Left lung (tissue), 4 donors: ENCODE measurements at regions not wholly inside any gene's neighbourhood (a gene's known extent, or its start where the extent isn't known, plus 50 kb on each side); places are given as distances from the start of the nearest gene placed in this dataset.
A peak's percentile ranks its signal among the peaks of the same experiment; 100 is the strongest.

ENCODE experiments used
- ATAC-seq: fragments of 200-7000 bp; cut with Tn5 transposase; one replicate; pipeline ENCODE4 v1.9.1; 2020; ENCODE audit warnings: moderate library complexity
- DNase-seq, 4 donors: peaks; one replicate each; pipeline ENCODE4 v3.0.0-alpha.2; 2013 to 2020
- H3K27ac ChIP-seq, 2 donors: fragments of 200-600 bp; sonication (generic) in 1 of 2; one replicate each; pipeline versions ENCODE4 v1.5.0 to v1.8.0; 2020 to 2021
- H3K27me3 ChIP-seq, 2 donors: fragments of 200-600 bp; sonication (generic) in 1 of 2; one replicate each; pipeline versions ENCODE4 v1.5.0 to v1.8.0; 2020 to 2021
- H3K36me3 ChIP-seq, 2 donors: fragments of 200-600 bp; sonication (generic) in 1 of 2; one replicate each; pipeline versions ENCODE4 v1.5.0 to v1.8.0; 2020 to 2021
- H3K4me1 ChIP-seq, 2 donors: fragments of 200-600 bp; one replicate each; pipeline ENCODE4 v1.8.0; 2021
- H3K4me3 ChIP-seq, 2 donors: fragments of 200-600 bp; sonication (generic) in 1 of 2; one replicate each; pipeline versions ENCODE4 v1.5.0 to v1.8.0; 2020 to 2021; ENCODE audit warnings: mild to moderate bottlenecking in 1 of 2
- H3K9me3 ChIP-seq, 2 donors: fragments of 200-600 bp; sonication (generic) in 1 of 2; one replicate each; pipeline versions ENCODE4 v1.5.0 to v1.8.0; 2020 to 2021
- intact Hi-C, 2 donors: fragments of 100-400 bp; cut with DNase I; formaldehyde crosslinking; loops; one replicate each; pipeline versions ENCODE4 v1.11.2 to v1.14.2; 2022
- TF ChIP-seq, protein P1 (sequence below), 2 donors: fragments of 200-600 bp; sonication (generic) in 1 of 2; IDR thresholded peaks; one replicate each; pipeline versions ENCODE4 v1.5.0 to v1.8.0; 2021; ENCODE audit warnings: antibody characterized with exemption in 2 of 2
- donor health status: DM: no; HTN: yes; CAD: no.
- donor health status: DM: no; HTN: no; CAD: no.

DNA sequence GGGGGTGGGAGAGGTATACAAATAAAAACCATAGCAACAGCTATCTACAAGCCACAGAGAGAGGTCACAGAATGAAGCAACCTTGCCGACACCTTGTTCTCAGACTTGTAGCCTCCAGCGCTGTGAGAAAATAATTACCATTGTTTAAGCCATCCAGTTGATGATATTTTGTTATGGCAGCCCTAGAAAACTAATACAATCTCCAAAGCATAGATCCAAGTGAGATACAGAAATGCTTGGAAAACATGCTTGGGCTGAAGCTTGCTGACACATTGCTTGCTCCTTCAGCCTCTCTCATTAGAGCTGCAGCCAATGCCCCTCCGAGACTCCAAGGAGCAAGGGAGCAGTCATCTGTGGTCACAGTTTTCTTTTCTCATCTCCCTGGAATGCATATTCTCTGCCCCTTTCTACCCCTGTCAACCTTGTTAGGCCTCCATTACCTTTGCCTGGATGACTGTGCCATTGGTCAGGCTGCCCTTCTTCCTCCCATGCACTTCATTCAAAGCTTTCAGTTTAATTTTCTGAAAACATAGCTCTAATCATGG is 401.4 kb upstream of the KLF4 start:
- TF ChIP-seq, protein P1, sequence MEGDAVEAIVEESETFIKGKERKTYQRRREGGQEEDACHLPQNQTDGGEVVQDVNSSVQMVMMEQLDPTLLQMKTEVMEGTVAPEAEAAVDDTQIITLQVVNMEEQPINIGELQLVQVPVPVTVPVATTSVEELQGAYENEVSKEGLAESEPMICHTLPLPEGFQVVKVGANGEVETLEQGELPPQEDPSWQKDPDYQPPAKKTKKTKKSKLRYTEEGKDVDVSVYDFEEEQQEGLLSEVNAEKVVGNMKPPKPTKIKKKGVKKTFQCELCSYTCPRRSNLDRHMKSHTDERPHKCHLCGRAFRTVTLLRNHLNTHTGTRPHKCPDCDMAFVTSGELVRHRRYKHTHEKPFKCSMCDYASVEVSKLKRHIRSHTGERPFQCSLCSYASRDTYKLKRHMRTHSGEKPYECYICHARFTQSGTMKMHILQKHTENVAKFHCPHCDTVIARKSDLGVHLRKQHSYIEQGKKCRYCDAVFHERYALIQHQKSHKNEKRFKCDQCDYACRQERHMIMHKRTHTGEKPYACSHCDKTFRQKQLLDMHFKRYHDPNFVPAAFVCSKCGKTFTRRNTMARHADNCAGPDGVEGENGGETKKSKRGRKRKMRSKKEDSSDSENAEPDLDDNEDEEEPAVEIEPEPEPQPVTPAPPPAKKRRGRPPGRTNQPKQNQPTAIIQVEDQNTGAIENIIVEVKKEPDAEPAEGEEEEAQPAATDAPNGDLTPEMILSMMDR (IDR thresholded peaks at IDR 0.05): no peak
- intact Hi-C loops: no loop called here
- Histone ChIP-seq H3K27me3 (no peaks in the 10 kb centered on the region), H3K36me3 (no peaks in the 10 kb centered on the region), H3K4me3 (no peak overlapping the region), H3K4me1 (no peaks in the 10 kb centered on the region), H3K27ac (no peak overlapping the region), H3K9me3 (peaks cover 0 to 3% of the 10 kb centered on the region in 2 donors)
- ATAC-seq (no peak), DNase-seq (no peak)

- no peak overlapping the region for H3K4me3 ChIP-seq
- no peaks in the 10 kb centered on the region for H3K36me3 ChIP-seq
- TF ChIP-seq, protein P1 (IDR thresholded peaks at IDR 0.05): no peak
- no peaks in the 10 kb centered on the region for H3K27me3 ChIP-seq
- peaks cover 0 to 5% of the 10 kb centered on the region in 2 donors for H3K4me1 ChIP-seq
- intact Hi-C loops: no loop called here
- no peak for DNase-seq
- H3K27ac ChIP-seq: no peak overlapping the region
- peaks cover 0 to 3% of the 10 kb centered on the region in 2 donors for H3K9me3 ChIP-seq
- ATAC-seq: no peak
Observed at GRCh38 chr9:107888773-107889227, 399.2 kb upstream of the KLF4 start.

DNA sequence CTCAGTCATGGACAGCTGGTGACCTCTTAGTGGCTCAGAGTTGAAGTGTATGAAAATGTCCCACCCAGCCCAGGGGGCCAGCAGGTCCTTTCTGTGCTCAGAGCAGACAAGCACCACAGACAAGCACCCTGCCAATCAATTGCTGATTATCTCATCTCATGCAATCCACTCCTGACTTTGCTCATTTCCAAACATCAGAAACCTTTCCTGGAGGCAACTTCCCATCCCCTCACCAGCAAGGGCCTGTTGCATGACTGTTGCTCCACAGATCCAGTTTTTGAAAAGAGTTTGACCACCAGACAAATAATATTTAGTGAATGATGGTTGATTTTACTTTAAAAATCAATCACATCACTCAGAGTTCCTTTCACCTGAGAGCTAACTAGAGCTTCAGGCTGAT is 397.3 kb upstream of the KLF4 start:
- no peaks in the 10 kb centered on the region for H3K27me3 ChIP-seq
- intact Hi-C loops: no loop called here
- TF ChIP-seq, protein P1 (IDR thresholded peaks at IDR 0.05): no peak
- ATAC-seq: no peak
- H3K4me3 ChIP-seq: no peak overlapping the region
- H3K27ac ChIP-seq: no peak overlapping the region
- H3K36me3 ChIP-seq: no peaks in the 10 kb centered on the region
- DNase-seq: no peak
- peaks cover 0 to 5% of the 10 kb centered on the region in 2 donors for H3K9me3 ChIP-seq
- H3K4me1 ChIP-seq: peaks cover 0 to 8% of the 10 kb centered on the region in 2 donors

DNA sequence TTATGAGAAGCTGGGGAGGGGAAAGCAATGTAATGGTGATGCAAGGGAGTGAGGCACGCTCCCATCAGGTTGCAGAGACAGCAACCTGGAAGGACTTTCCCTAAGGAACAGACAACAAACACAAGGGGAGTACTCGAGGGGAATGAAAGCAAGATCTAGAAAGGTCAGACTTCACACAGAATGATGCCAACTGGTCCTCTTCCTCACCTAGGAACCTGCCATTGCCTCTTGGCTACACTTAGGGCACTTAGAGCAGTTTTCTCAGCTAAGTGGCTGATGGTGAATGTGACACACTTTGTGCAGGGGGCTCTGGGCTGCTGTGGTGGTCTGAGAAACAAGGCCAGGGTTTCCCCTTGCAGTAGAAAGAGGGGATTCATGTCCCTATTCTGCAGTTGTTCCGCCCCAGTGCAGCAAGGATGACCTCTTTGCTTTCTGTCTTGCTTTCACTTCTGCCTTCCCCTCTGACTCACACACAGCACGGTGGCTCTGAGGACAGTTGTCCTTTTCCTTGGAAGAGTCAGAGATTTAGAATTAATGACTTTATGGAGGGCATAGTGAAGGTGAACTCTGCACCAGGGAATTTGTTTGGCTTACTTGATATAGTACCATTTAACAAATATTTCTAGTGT is 394.0 kb upstream of the KLF4 start:
- peak; percentile 60 for ATAC-seq
- Histone ChIP-seq H3K36me3 (no peaks in the 10 kb centered on the region), H3K27me3 (no peaks in the 10 kb centered on the region), H3K27ac (no peak overlapping the region), H3K4me3 (no peak overlapping the region), H3K9me3 (peaks cover 0 to 2% of the 10 kb centered on the region in 2 donors), H3K4me1 (peaks cover 0 to 11% of the 10 kb centered on the region in 2 donors)
- TF ChIP-seq, protein P1 (IDR thresholded peaks at IDR 0.05): no peak
- no peak for DNase-seq
- intact Hi-C loops: no loop called here

DNA sequence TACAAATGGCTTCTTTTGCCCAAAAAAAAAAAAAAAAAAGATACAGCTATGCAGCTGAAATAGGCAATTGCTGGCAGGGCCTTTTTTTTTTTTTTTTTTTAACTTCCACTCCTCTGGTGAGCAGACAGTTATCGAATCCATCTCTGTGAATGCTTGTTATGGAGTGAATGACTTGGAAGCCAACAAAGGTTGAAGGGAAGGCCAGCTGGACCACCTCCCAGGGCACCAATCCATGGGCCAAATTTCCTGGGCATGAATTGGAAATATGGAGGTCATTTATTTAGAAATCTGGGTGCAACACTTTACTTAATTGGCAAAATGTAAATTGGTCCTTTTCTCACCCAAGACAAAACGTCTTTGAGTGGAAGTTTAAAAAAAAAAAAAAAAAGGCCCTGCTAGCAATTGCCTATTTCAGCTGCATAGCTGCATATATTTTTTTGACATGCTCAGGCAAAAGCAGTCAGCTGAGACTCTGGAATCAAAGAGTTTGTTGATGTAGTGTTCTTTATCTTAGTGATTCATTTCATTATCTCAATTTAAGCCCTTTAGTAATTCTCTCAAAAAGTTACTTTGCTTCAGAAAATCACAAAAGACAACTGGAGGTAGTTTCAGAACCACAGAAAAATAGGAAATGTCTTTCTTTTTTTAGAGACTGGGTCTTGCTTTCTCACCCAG is 392.2 kb upstream of the KLF4 start:
- no peaks in the 10 kb centered on the region for H3K36me3 ChIP-seq
- H3K27me3 ChIP-seq: no peaks in the 10 kb centered on the region
- intact Hi-C loops: no loop called here
- H3K4me1 ChIP-seq: peaks cover 0 to 16% of the 10 kb centered on the region in 2 donors
- no peak overlapping the region for H3K27ac ChIP-seq
- TF ChIP-seq, protein P1 (IDR thresholded peaks at IDR 0.05): no peak
- no peak for DNase-seq
- ATAC-seq: no peak
- H3K9me3 ChIP-seq: peaks cover 0 to 2% of the 10 kb centered on the region in 2 donors
- H3K4me3 ChIP-seq: no peak overlapping the region
